Neural crest cell (in vitro differentiated cells): ENCODE measurements at regions not wholly inside any gene's neighbourhood (a gene's known extent, or its start where the extent isn't known, plus 50 kb on each side); places are given as distances from the start of the nearest gene placed in this dataset.

Source experiments
- DNase-seq: peaks from one replicate; pipeline ENCODE4 v3.0.0; 2021; ENCODE audit warnings: low read depth, mixed read lengths, low spot score
- H3K27ac Mint-ChIP-seq: one replicate; pipeline ENCODE4 v1.8.0; 2021; ENCODE audit warnings: mild to moderate bottlenecking, mixed read lengths; ENCODE audit not compliant: unreplicated experiment
- H3K27me3 Mint-ChIP-seq: 2 replicates; pipeline ENCODE4 v1.8.0; 2021; ENCODE audit warnings: low read depth, mild to moderate bottlenecking, mixed read lengths
- H3K36me3 Mint-ChIP-seq: 2 replicates; pipeline ENCODE4 v1.8.0; 2021; ENCODE audit warnings: low read depth, mild to moderate bottlenecking, mixed read lengths
- H3K4me1 Mint-ChIP-seq: 2 replicates; pipeline ENCODE4 v1.8.0; 2021; ENCODE audit warnings: mixed read lengths
- H3K4me3 Mint-ChIP-seq: one replicate; pipeline ENCODE4 v1.8.0; 2021; ENCODE audit warnings: mild to moderate bottlenecking, mixed read lengths
- H3K9me3 Mint-ChIP-seq: 2 replicates; pipeline ENCODE4 v1.8.0; 2021; ENCODE audit warnings: mixed read lengths
- CTCF ChIP-seq: fragments of 200-600 bp; sonication (generic); conservative IDR thresholded peaks from 2 replicates; pipeline ENCODE4 v1.5.0; 2021; ENCODE audit warnings: antibody characterized with exemption, mild to moderate bottlenecking

GRCh38 chr14:94971750-94972149 lies 185.6 kb downstream of the DICER1 start:
- no peak for TF ChIP-seq CTCF
- Mint-ChIP-seq H3K9me3 (no peaks in the 10 kb centered on the region), H3K27me3 (no peaks in the 10 kb centered on the region), H3K36me3 (no peaks in the 10 kb centered on the region), H3K4me1 (peaks cover 6% of the 10 kb centered on the region), H3K4me3 (no peak overlapping the region), H3K27ac (peak overlapping the region; percentile 36)
- no peak for DNase-seq

DNA sequence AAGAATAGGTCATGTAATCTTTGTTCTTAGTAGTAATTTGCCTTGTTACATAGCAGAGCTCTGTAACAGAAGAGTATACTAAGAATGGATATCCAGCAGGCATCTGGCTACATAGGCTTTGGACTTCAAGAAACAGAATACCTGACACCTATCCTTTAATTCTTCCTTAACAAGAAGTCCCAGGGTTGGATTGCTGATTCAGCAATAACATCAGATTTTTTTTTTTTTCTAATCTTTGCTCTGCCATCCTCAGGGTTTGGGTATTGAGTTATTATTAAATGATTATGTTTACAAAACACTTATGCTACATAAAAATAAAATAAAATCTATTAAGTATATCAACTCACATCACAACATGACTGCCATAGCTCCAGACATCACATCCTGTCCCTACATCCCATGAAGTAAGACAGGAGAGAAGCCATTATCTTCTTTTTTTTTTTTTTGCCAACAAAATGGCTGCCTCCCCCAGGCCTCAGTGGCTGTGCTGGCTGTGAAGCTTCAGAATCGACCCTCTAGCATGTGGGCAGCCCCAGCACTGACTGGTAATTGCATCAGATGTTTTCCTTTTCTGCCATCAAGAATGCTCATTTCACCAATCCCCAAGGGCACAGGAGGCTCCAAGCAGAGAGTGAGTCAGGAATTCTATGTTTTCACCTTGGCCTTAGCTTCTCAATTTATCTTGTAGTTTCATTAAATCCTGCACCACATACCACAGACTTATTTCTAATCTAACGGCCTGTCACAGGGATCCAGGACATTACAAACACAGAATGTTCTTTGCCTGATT lies 186.2 kb downstream of the DICER1 start:
- H3K4me3 Mint-ChIP-seq: no peak overlapping the region
- H3K36me3 Mint-ChIP-seq: no peaks in the 10 kb centered on the region
- no peak for TF ChIP-seq CTCF
- H3K27ac Mint-ChIP-seq: no peak overlapping the region
- peaks cover 6% of the 10 kb centered on the region for H3K4me1 Mint-ChIP-seq
- H3K9me3 Mint-ChIP-seq: no peaks in the 10 kb centered on the region
- no peaks in the 10 kb centered on the region for H3K27me3 Mint-ChIP-seq
- DNase-seq: no peak

- Mint-ChIP-seq H3K4me3 (no peak overlapping the region), H3K9me3 (no peaks in the 10 kb centered on the region), H3K36me3 (no peaks in the 10 kb centered on the region), H3K27me3 (no peaks in the 10 kb centered on the region), H3K4me1 (peaks cover 6% of the 10 kb centered on the region), H3K27ac (no peak overlapping the region)
- DNase-seq: no peak
- TF ChIP-seq CTCF: no peak
These were observed 187.6 kb downstream of the DICER1 start for GRCh38 chr14:94969766-94970165.

- no peak overlapping the region for H3K27ac Mint-ChIP-seq
- no peak for DNase-seq
These were observed 190.5 kb downstream of the DICER1 start for GRCh38 chr14:94966868-94967267.

GRCh38 chr14:94966344-94966743 lies 191.0 kb downstream of the DICER1 start:
- H3K4me1 Mint-ChIP-seq: no peaks in the 10 kb centered on the region
- no peaks in the 10 kb centered on the region for H3K36me3 Mint-ChIP-seq
- H3K27me3 Mint-ChIP-seq: no peaks in the 10 kb centered on the region
- H3K4me3 Mint-ChIP-seq: no peak overlapping the region
- no peak for TF ChIP-seq CTCF
- peak overlapping the region; percentile 91 for H3K27ac Mint-ChIP-seq
- H3K9me3 Mint-ChIP-seq: no peaks in the 10 kb centered on the region
- no peak for DNase-seq

More at GRCh38 chr14:94966868-94967267, 190.5 kb downstream of the DICER1 start:
- H3K27me3 Mint-ChIP-seq: no peaks in the 10 kb centered on the region
- no peaks in the 10 kb centered on the region for H3K9me3 Mint-ChIP-seq
- peaks cover 2% of the 10 kb centered on the region for H3K4me1 Mint-ChIP-seq
- H3K36me3 Mint-ChIP-seq: no peaks in the 10 kb centered on the region
- no peak for TF ChIP-seq CTCF
- H3K4me3 Mint-ChIP-seq: no peak overlapping the region
